OCI-LY7 (cell line): ENCODE measurements at regions not wholly inside any gene's neighbourhood (a gene's known extent, or its start where the extent isn't known, plus 50 kb on each side); places are given as distances from the start of the nearest gene placed in this dataset.

Source experiments
- BruUV-seq: library from RNA; stranded (reverse); fragments of 400-500 nt; replicated peaks from 2 replicates; lab custom pipeline; 2021; lab: Mats Ljungman, UMichigan
- CTCF ChIA-PET: fragments of 300-600 bp; sonication (Branson Sonifier 250); formaldehyde crosslinking; loops from one replicate; lab custom pipeline; 2022; ENCODE audit warnings: antibody characterized with exemption; ENCODE audit not compliant: unreplicated experiment; lab: Charles Lee
- POLR2A ChIA-PET: fragments of 300-600 bp; sonication (Branson Sonifier 250); formaldehyde crosslinking; loops from one replicate; lab custom pipeline; 2022; ENCODE audit warnings: antibody characterized with exemption; lab: Charles Lee
- DNase-seq: peaks from one replicate; pipeline ENCODE4 v3.0.0-alpha.2; 2015; ENCODE audit warnings: low spot score
- H2AFZ ChIP-seq: fragments of 200-600 bp; sonication (generic), shearing (Covaris generic); 2 replicates; pipeline ENCODE4 v1.6.1; 2014; ENCODE audit warnings: mild to moderate bottlenecking, antibody characterized with exemption, low read length, moderate library complexity
- H3K27ac ChIP-seq: fragments of 200-600 bp; sonication (generic); 2 replicates; pipeline ENCODE4 v1.5.1; 2014; ENCODE audit warnings: mixed run types, low read depth, mild to moderate bottlenecking, moderate library complexity, low read length, inconsistent platforms; ENCODE audit not compliant: poor library complexity, severe bottlenecking
- H3K36me3 ChIP-seq: fragments of 200-600 bp; sonication (generic); 2 replicates; pipeline ENCODE4 v1.6.1; 2014; ENCODE audit warnings: mild to moderate bottlenecking, antibody characterized with exemption, low read length, moderate library complexity, mixed read lengths; ENCODE audit not compliant: insufficient read depth
- H3K4me1 ChIP-seq: fragments of 200-600 bp; sonication (generic); 2 replicates; pipeline ENCODE4 v1.5.1; 2014; ENCODE audit warnings: mild to moderate bottlenecking, low read length; ENCODE audit not compliant: insufficient read depth, poor library complexity, severe bottlenecking
- H3K4me2 ChIP-seq: fragments of 200-600 bp; sonication (generic); 2 replicates; pipeline ENCODE4 v1.6.1; 2014; ENCODE audit warnings: mild to moderate bottlenecking, low read length
- H3K4me3 ChIP-seq: fragments of 200-600 bp; sonication (generic); 2 replicates; pipeline ENCODE4 v1.5.1; 2014; ENCODE audit warnings: mild to moderate bottlenecking, low read depth, low read length; ENCODE audit not compliant: poor library complexity, severe bottlenecking
- H3K79me2 ChIP-seq: fragments of 200-600 bp; sonication (generic); 2 replicates; pipeline ENCODE4 v1.6.1; 2016; ENCODE audit warnings: low read depth, mild to moderate bottlenecking, low read length, moderate library complexity, mixed read lengths; ENCODE audit not compliant: insufficient read depth
- H3K9me2 ChIP-seq: fragments of 200-600 bp; sonication (generic); 2 replicates; pipeline ENCODE4 v1.6.1; 2016; ENCODE audit warnings: mild to moderate bottlenecking, low read length, mixed read lengths; ENCODE audit not compliant: insufficient read depth
- H3K9me3 ChIP-seq: fragments of 200-600 bp; sonication (generic); 2 replicates; pipeline ENCODE4 v1.6.1; 2014; ENCODE audit warnings: mild to moderate bottlenecking, mixed run types, low read length, mixed read lengths
- H4K20me1 ChIP-seq: fragments of 200-600 bp; sonication (generic); 2 replicates; pipeline ENCODE4 v1.6.1; 2014; ENCODE audit warnings: mild to moderate bottlenecking, antibody characterized with exemption, low read length, moderate library complexity, mixed read lengths; ENCODE audit not compliant: insufficient read depth
- EZH2phosphoT487 ChIP-seq: fragments of 200-600 bp; sonication (generic); IDR thresholded peaks from 2 replicates; pipeline ENCODE4 v1.6.1; 2018; ENCODE audit warnings: low read depth, borderline replicate concordance, mild to moderate bottlenecking, mixed run types, antibody characterized with exemption, low read length, moderate library complexity, mixed read lengths
- intact Hi-C: fragments of 100-400 bp; cut with micrococcal nuclease; formaldehyde crosslinking; loops from one replicate; pipeline ENCODE4 v1.10.0; 2022; ENCODE audit not compliant: unreplicated experiment
- TF ChIP-seq, protein P1 (sequence below): fragments of 200-600 bp; sonication (generic); conservative IDR thresholded peaks from 2 replicates; pipeline ENCODE4 v1.5.1; 2014; ENCODE audit warnings: mild to moderate bottlenecking, antibody characterized with exemption, low read length, moderate library complexity, mixed read lengths

DNA sequence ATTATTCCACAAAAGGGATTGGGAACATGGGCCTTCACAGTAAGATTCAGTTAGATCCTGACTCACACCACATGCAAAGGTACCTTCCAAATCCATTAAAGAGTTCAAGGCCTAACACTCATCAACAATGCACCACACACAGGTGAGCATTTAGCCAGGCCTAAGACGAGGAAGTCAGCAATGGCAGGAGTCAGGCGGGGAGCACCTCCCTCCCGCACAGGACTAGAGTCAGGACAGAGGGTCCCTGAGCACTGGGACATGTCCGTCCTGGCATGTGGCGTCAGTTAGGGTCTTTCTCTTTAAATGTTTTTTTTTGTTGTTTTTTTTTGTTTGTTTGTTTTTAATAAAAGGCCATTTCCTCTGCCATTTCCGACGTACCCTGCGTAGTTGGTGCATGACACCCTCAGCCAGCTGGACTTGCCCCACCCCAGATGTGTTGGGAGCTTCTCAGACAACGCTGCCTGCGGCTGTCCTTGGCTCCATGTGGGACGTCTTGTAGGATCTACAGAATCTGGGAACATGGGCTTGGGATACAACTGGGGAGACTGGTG, 1458.6 kb downstream of the BRD1 start:
- CTCF ChIA-PET = no interaction called here
- H3K4me1 ChIP-seq = no peaks in the 10 kb centered on the region
- BruUV-seq = no TSS peak

DNA sequence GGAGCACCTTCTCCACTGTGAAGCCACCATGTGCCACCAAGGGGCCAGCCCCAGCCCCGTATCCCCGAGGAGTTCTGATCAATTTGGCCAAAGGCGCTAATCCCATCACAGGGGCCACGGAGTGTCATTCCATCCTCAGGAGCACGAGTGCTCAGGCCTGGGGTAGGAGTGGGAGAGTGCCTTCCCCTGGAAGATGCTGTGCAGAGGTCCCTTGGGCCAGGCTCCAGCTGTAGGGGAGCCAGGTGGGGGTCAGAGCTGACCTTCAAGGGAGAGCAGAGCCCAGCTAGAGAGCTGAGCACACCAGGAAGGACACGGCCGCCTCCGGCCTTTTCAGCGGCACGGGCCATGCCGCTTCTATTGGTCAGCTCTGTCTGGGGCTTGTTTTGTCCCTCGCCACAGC, 1459.9 kb downstream of the BRD1 start:
- BruUV-seq = no TSS peak
- intact Hi-C loops = no loop called here

More for the DNA sequence above, 1458.6 kb downstream of the BRD1 start:
- Histone ChIP-seq H3K9me3 (no peaks in the 10 kb centered on the region), H3K27ac (no peak overlapping the region), H3K4me3 (no peak overlapping the region), H3K9me2 (no peaks in the 10 kb centered on the region), H3K4me2 (no peak overlapping the region), H3K79me2 (no peaks in the 10 kb centered on the region), H4K20me1 (no peaks in the 10 kb centered on the region), H2AFZ (no peak overlapping the region), H3K36me3 (no peaks in the 10 kb centered on the region)
- TF ChIP-seq, protein P1, sequence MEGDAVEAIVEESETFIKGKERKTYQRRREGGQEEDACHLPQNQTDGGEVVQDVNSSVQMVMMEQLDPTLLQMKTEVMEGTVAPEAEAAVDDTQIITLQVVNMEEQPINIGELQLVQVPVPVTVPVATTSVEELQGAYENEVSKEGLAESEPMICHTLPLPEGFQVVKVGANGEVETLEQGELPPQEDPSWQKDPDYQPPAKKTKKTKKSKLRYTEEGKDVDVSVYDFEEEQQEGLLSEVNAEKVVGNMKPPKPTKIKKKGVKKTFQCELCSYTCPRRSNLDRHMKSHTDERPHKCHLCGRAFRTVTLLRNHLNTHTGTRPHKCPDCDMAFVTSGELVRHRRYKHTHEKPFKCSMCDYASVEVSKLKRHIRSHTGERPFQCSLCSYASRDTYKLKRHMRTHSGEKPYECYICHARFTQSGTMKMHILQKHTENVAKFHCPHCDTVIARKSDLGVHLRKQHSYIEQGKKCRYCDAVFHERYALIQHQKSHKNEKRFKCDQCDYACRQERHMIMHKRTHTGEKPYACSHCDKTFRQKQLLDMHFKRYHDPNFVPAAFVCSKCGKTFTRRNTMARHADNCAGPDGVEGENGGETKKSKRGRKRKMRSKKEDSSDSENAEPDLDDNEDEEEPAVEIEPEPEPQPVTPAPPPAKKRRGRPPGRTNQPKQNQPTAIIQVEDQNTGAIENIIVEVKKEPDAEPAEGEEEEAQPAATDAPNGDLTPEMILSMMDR = no peak
- no peak for TF ChIP-seq EZH2phosphoT487
- DNase-seq = no peak
- intact Hi-C loops = no loop called here
- POLR2A ChIA-PET = interaction anchor here (0.7 kb wide), 1 partner anchor 958 kb away, joined by 4 read pairs; no protein-coding TSS in a partner anchor

DNA sequence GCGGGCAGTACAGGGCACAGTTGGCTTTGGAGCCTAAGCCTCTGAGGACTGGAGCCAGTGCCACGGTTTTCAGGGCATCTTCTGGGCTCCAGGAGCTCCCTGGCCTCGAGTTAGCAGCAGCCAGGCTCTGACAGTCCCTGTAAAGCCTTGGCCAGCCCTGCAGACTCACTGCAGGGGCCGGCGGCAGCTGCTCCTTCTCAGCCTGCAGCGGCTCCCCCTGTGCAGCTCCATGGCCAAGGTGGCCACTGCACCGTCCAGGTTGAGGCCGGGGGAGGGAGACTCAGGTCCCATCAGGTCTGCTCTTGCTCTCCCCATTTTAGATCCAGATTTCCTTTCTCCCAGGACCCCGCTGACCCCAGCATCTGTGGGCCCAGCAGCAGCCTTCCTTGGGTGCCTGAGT, 1461.1 kb downstream of the BRD1 start:
- Histone ChIP-seq H3K79me2 (no peaks in the 10 kb centered on the region), H4K20me1 (no peaks in the 10 kb centered on the region), H3K4me3 (no peak overlapping the region), H3K4me2 (no peak overlapping the region), H3K36me3 (no peaks in the 10 kb centered on the region), H2AFZ (no peak overlapping the region), H3K9me2 (no peaks in the 10 kb centered on the region), H3K4me1 (no peaks in the 10 kb centered on the region), H3K27ac (no peak overlapping the region), H3K9me3 (no peaks in the 10 kb centered on the region)
- BruUV-seq = no TSS peak
- no peak for DNase-seq
- ChIA-PET CTCF (no interaction called here), POLR2A (interaction anchor here (0.7 kb wide), 1 partner anchor 680 kb away, joined by 3 read pairs; no protein-coding TSS in a partner anchor)
- TF ChIP-seq, protein P1 = no peak
- no peak for TF ChIP-seq EZH2phosphoT487
- intact Hi-C loops = no loop called here

More for the DNA sequence above, 1459.9 kb downstream of the BRD1 start:
- CTCF ChIA-PET = no interaction called here
- Histone ChIP-seq H3K4me3 (no peak overlapping the region), H3K9me2 (no peaks in the 10 kb centered on the region), H3K9me3 (no peaks in the 10 kb centered on the region), H3K79me2 (no peaks in the 10 kb centered on the region), H4K20me1 (no peaks in the 10 kb centered on the region), H3K36me3 (no peaks in the 10 kb centered on the region), H3K4me2 (no peak overlapping the region), H3K27ac (no peak overlapping the region), H2AFZ (no peak overlapping the region), H3K4me1 (no peaks in the 10 kb centered on the region)
- no peak for TF ChIP-seq EZH2phosphoT487
- TF ChIP-seq, protein P1 = no peak
- no peak for DNase-seq
- POLR2A ChIA-PET = no interaction called here
